Vagina (tissue), 2 donors: ENCODE measurements at regions not wholly inside any gene's neighbourhood (a gene's known extent, or its start where the extent isn't known, plus 50 kb on each side); places are given as distances from the start of the nearest gene placed in this dataset.

Experiments
- DNase-seq, 2 donors: peaks; one replicate each; pipeline ENCODE4 v3.0.0-alpha.2; 2017; ENCODE audit errors: extremely low spot score in 2 of 2
- H3K27ac ChIP-seq: fragments of 200-600 bp; sonication (generic); one replicate; pipeline ENCODE4 v1.5.1; 2019
- H3K27me3 ChIP-seq: fragments of 200-600 bp; sonication (generic); one replicate; pipeline ENCODE4 v1.5.1; 2019
- H3K36me3 ChIP-seq, 2 donors: fragments of 200-600 bp; sonication (generic); one replicate each; pipeline ENCODE4 v1.5.1; 2017 to 2019
- H3K4me1 ChIP-seq: fragments of 200-600 bp; sonication (generic); one replicate; pipeline ENCODE4 v1.5.1; 2019
- H3K4me3 ChIP-seq, 2 donors: fragments of 200-600 bp; sonication (generic); 1 replicate in 1 of 2; 2 replicates in 1 of 2; pipeline ENCODE4 v1.5.1; 2016 to 2019
- H3K9me3 ChIP-seq: fragments of 200-600 bp; sonication (generic); one replicate; pipeline ENCODE4 v1.5.1; 2019
- CTCF ChIP-seq, 3 experiments: fragments of 450-650 bp in 2 of 3; fragments of 200-600 bp in 1 of 3; sonication (generic) in 1 of 3; IDR thresholded peaks; one replicate each; pipeline ENCODE4 v1.5.1; 2017 to 2019; ENCODE audit warnings: antibody characterized with exemption in 3 of 3, mild to moderate bottlenecking in 2 of 3, moderate library complexity in 2 of 3
- POLR2A ChIP-seq, 2 donors: fragments of 450-650 bp; IDR thresholded peaks; one replicate each; pipeline ENCODE4 v1.6.1; 2017; ENCODE audit warnings: antibody characterized with exemption in 2 of 2, mild to moderate bottlenecking in 2 of 2, moderate library complexity in 2 of 2
- POLR2AphosphoS5 ChIP-seq, 2 donors: sonication (generic); formaldehyde crosslinking; IDR thresholded peaks; one replicate each; pipeline ENCODE4 v1.9.0; 2017; ENCODE audit warnings: antibody characterized with exemption in 2 of 2, mild to moderate bottlenecking in 2 of 2, low read depth in 1 of 2; ENCODE audit not compliant: insufficient read depth in 1 of 2
- intact Hi-C: fragments of 100-400 bp; cut with DNase I; formaldehyde crosslinking; loops from one replicate; pipeline ENCODE4 v1.15.1; 2023

GRCh38 chr2:63751901-63752300 is 89.8 kb upstream of the UGP2 start:
- Histone ChIP-seq H3K9me3 (no peaks in the 10 kb centered on the region), H3K4me3 (no peak overlapping the region), H3K36me3 (no peaks in the 10 kb centered on the region), H3K27me3 (no peaks in the 10 kb centered on the region), H3K4me1 (no peaks in the 10 kb centered on the region), H3K27ac (no peak overlapping the region)
- DNase-seq = no peak
- TF ChIP-seq POLR2A (IDR thresholded peaks at IDR 0.05) (no peak), POLR2AphosphoS5 (IDR thresholded peaks at IDR 0.05; ENCODE audit: insufficient read depth in 1 of 2, low read depth in 1 of 2) (no peak), CTCF (IDR thresholded peaks at IDR 0.05) (no peak)
- intact Hi-C loops = no loop called here

DNA sequence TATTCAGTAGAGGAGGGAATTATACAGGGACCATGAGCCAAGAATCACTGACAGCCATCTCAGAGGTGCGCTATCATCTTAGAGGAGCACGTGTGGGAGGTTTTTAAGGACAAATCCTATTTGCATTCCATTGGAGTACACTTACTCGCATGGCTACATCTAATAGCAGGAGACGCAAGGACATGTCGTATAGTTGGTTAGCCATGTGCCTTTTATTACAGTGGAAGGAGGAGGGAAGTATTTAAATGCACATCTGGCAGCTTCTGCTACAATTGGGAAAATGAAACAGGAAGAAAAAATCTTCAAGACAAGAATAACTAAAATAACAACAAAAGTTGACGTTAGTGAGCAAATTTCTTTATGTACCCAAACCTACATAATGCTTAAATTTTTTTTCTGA is 86.5 kb upstream of the UGP2 start:
- no peak overlapping the region for H3K4me3 ChIP-seq
- no peaks in the 10 kb centered on the region for H3K4me1 ChIP-seq
- no peaks in the 10 kb centered on the region for H3K9me3 ChIP-seq
- H3K27ac ChIP-seq = no peak overlapping the region
- no peaks in the 10 kb centered on the region for H3K36me3 ChIP-seq
- intact Hi-C loops = no loop called here
- DNase-seq = no peak
- H3K27me3 ChIP-seq = no peaks in the 10 kb centered on the region
- TF ChIP-seq POLR2A (IDR thresholded peaks at IDR 0.05) = no peak
- no peak for TF ChIP-seq CTCF (IDR thresholded peaks at IDR 0.05)
- no peak for TF ChIP-seq POLR2AphosphoS5 (IDR thresholded peaks at IDR 0.05; ENCODE audit: insufficient read depth in 1 of 2, low read depth in 1 of 2)

DNA sequence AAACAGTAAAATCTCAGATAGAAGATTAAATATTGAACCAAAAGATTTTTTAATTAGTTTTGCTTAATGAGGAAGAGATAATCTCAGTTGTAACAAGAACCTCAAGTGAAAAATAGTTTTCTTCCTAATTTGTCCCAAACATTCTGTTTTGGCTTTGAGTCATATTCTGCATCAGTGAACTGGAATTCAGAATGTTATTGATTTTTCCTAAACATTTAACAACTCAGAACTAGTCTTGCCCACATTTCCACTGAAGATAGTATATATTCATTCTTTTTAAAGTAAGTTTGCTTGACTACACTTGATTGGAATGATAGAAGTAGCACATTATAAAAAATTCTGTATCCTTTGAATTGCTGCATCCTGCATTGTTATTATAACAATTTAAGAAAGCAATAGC is 85.7 kb upstream of the UGP2 start:
- Histone ChIP-seq H3K27me3 (no peaks in the 10 kb centered on the region), H3K4me3 (no peak overlapping the region), H3K36me3 (no peaks in the 10 kb centered on the region), H3K9me3 (no peaks in the 10 kb centered on the region), H3K27ac (no peak overlapping the region), H3K4me1 (no peaks in the 10 kb centered on the region)
- DNase-seq = no peak
- TF ChIP-seq POLR2AphosphoS5 (IDR thresholded peaks at IDR 0.05; ENCODE audit: insufficient read depth in 1 of 2, low read depth in 1 of 2) (no peak), POLR2A (IDR thresholded peaks at IDR 0.05) (no peak), CTCF (IDR thresholded peaks at IDR 0.05) (no peak)
- intact Hi-C loops = no loop called here

GRCh38 chr2:63763391-63763941 is 78.2 kb upstream of the UGP2 start:
- H3K36me3 ChIP-seq = no peaks in the 10 kb centered on the region
- DNase-seq = no peak
- intact Hi-C loops = no loop called here
- TF ChIP-seq POLR2A (IDR thresholded peaks at IDR 0.05) (no peak), CTCF (IDR thresholded peaks at IDR 0.05) (no peak)
- no peak overlapping the region for H3K27ac ChIP-seq
- no peaks in the 10 kb centered on the region for H3K9me3 ChIP-seq
- no peaks in the 10 kb centered on the region for H3K27me3 ChIP-seq
- H3K4me1 ChIP-seq = no peaks in the 10 kb centered on the region
- no peak overlapping the region for H3K4me3 ChIP-seq

GRCh38 chr2:63764630-63765029 is 77.1 kb upstream of the UGP2 start:
- no peak overlapping the region for H3K27ac ChIP-seq
- intact Hi-C loops = no loop called here
- no peak for TF ChIP-seq POLR2AphosphoS5 (IDR thresholded peaks at IDR 0.05; ENCODE audit: insufficient read depth in 1 of 2, low read depth in 1 of 2)
- TF ChIP-seq POLR2A (IDR thresholded peaks at IDR 0.05) = no peak
- TF ChIP-seq CTCF (IDR thresholded peaks at IDR 0.05) = no peak

More at GRCh38 chr2:63764630-63765029, 77.1 kb upstream of the UGP2 start:
- H3K4me3 ChIP-seq = no peak overlapping the region
- DNase-seq = no peak
- no peaks in the 10 kb centered on the region for H3K9me3 ChIP-seq
- no peaks in the 10 kb centered on the region for H3K27me3 ChIP-seq
- no peaks in the 10 kb centered on the region for H3K36me3 ChIP-seq
- no peaks in the 10 kb centered on the region for H3K4me1 ChIP-seq
